ENCODE measurements at regions not wholly inside any gene's neighbourhood (a gene's known extent, or its start where the extent isn't known, plus 50 kb on each side); places are given as distances from the start of the nearest gene placed in this dataset.

DNA sequence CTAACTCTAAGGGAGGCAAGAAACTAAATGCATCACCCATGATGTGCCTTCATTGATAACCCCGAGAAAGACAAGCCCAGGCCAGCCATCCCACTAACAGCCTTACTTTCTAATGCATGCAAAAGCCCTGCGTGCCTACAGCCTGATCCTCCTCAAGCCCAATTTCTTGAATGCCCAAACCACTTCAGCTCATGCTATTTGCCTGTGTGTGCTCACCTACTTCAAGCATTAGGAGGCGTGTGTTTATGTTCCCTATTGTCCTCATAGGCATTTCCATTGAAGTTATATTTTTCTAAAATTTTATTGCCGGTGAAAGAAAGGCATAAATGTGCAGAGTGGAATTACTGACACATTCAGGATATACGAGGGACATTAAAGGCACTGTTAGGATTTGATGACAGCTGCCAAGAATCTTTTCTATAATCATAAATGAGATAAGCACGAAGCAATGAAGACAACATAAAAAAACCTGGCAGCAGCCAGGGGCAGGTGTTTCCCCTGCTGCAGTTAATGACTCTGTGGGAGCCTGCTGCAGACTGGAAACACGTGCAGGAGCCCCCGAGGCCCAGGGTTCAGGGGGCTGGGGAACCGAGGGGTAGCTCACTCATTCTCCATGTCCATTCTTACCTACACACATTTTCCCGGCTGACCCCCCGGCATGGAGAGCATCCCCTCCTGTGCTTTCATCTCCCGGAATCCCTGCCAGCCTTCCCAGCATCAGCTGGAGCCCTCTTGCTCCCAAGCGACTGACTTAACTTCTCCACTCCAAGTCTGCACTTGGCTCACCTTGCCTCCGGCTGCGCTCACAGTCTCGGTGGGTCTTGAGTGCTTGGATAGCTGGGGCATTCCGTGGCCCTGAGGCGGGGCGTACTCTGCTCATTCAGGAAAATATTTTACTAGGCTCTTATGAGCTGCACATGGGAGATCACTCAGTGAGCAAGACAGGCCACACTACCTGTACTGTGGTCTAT is 292.3 kb upstream of the SIX2 start:
- peak; percentile 93 to 96 for DNase-seq (ENCODE audit: low read depth in 2 of 2)

- peak in 1 of 2 donors; percentile 47 for DNase-seq (ENCODE audit: low read depth in 2 of 2)
Measured at GRCh38 chr2:45300026-45300750, 290.9 kb upstream of the SIX2 start.

DNA sequence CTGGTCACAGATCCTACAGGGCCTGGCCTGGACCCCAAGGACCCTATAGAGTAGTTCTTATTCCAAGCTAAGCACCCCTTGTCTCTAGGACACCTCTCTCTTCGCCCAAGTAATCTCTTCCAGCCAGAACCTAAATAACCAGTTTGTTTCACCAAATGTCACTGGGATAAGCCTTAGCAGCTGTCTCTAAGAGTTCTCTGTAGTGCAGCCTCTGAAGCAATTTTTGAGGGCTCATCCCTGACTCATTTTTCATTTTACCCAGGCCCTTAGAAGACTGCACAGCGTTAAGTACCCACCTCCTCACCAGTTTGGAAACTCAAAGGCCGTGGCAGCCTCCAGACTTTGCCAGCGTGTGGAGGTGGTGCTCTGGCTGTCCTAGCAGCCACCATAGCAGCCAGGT is 290.1 kb upstream of the SIX2 start:
- no peak for DNase-seq (ENCODE audit: low read depth in 2 of 2)

- peak in 1 of 2 donors; percentile 20 for DNase-seq (ENCODE audit: low read depth in 2 of 2)
Measured at GRCh38 chr2:45293182-45293581, 283.9 kb upstream of the SIX2 start.

DNA sequence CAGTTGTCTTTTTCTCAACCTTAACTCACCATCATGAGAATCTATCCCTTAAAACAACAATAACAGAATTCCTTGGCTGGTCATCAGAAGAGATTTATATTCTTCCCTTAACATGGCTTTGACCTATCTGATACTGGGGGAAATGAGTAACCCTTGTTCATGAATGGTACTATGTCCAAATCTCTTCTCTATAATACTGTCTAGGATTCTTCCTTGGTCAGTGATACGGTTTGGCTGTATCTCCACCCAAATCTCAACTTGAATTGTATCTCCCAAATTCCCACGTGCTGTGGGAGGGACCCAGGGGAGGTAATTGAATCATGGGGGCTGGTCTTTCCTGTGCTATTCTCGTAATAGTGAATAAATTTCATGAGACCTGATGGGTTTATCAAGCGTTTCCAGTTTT is 282.0 kb upstream of the SIX2 start:
- DNase-seq (ENCODE audit: low read depth in 2 of 2), result peak in 1 of 2 donors; percentile 79

- DNase-seq (ENCODE audit: low read depth in 2 of 2), result no peak
Measured at GRCh38 chr2:45289997-45290709, 280.9 kb upstream of the SIX2 start.

- DNase-seq (ENCODE audit: low read depth in 2 of 2), result peak; percentile 14 to 73
Measured at GRCh38 chr2:45288532-45289417, 279.5 kb upstream of the SIX2 start.

DNA sequence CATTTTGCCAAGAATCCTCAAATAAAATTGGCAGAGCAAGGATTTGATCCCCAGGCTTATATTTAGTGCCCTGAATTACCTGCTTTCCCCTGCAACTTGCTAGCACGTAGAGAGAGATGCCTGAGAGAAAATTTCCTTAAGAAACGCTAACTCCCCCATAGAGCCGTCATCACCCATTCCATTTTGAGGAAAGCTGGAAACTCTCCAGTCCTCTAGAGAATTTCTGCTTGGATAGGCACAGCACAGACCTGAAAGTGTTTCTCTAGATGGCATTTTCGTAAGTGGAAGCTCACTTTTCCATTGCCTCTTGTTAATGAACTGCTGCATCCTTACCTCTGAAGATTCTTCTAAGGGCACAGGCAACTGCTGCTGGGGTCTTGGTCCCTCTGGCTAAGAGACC is 277.8 kb upstream of the SIX2 start:
- no peak for DNase-seq (ENCODE audit: low read depth in 2 of 2)

DNA sequence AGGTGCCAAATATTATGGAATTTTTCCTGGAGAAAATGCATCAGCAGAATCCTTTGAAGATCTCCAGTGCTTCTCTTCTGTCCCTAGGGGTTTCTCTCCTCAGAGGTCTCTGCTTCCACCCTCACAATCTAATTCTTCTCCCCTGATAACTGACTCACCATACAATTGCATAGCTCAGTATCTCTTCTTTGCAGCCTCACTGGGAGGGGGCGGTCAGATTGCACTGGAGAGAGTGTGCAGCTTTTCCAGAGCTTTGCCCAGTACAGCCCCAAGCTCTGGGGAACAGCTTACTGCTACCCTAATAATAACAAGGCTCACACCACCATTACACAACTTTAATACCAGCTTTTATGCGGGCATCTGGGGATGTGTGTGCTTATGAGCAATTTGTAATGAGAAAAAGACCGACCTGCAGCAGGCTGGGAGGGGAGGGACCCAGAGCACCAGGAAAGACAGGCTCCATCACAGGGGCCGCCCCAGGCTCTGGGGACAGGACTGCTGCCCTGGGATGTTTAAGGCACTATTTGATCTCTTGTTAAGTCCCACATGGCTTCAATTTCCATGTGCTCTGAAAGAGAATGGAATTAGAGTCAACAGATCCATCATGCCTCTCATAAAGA is 276.6 kb upstream of the SIX2 start:
- DNase-seq (ENCODE audit: low read depth in 2 of 2), result no peak

GRCh38 chr2:45285311-45285710 is 276.1 kb upstream of the SIX2 start:
- DNase-seq (ENCODE audit: low read depth in 2 of 2), result no peak

GRCh38 chr2:45284621-45284995 is 275.4 kb upstream of the SIX2 start:
- no peak for DNase-seq (ENCODE audit: low read depth in 2 of 2)

DNA sequence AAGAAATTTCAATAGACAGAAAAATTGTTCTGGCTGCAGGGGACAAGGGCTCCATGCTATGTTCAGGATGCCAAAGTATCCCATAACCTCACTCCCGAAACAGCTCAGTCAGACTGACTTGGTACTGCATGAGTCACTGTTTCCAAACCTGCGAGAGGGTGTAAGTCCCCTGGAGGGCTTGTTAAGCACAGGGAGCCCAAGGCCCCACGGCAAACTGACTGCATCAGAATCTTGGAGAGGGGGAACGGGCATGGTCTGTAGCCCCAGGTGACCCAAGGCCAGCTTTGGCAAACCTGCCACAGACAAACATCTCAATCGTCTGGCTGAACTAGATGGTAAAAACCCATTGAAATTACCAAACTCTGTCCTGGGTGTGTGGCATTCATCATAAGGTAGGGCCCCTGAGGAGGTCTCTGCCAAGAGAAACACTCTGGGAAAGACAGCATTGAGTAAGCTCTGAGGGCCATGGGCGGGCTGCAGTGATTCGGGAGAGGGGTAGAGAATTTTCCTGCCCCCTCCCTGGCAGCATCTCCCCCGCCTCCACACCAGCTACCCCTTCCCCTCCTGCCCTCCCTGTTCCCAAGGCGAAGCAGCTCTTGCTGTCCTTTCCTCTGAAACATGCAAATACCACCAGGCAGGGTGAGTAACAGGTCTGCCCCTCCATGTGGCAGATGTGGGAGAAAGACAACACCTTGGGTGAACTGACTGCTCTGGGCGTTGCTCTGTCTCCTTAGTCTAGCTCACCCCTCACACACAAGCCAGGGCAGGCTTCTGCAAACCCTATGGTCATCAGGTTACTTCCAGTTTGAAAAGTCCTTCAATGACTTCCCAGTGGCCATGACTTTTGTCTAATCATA is 274.7 kb upstream of the SIX2 start:
- no peak for DNase-seq (ENCODE audit: low read depth in 2 of 2)

- no peak for DNase-seq (ENCODE audit: low read depth in 2 of 2)
Measured at GRCh38 chr2:45282646-45283045, 273.4 kb upstream of the SIX2 start.

GRCh38 chr2:45281311-45281710 is 272.1 kb upstream of the SIX2 start:
- DNase-seq (ENCODE audit: low read depth in 2 of 2), result no peak

GRCh38 chr2:45280794-45281193 is 271.5 kb upstream of the SIX2 start:
- DNase-seq (ENCODE audit: low read depth in 2 of 2), result no peak

DNA sequence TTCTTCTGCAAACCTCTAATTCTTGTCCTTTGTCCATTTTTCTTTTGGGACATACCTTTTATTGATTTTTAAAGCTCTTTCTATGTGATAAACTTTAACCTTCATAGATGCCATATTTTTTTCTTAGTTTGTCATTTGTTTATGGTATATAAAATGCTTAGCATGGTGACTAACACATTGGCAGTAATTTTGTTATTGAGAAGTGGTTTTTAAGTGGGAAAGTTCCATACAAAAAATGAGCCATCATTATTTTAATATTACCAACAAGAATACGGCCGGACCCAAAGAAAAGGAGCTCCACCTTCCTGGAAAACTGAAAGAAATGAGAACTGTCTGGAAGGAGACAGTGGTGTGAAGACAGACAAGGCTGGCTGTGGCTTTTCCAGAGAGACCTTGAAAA is 270.1 kb upstream of the SIX2 start:
- no peak for DNase-seq (ENCODE audit: low read depth in 2 of 2)

- peak in 1 of 2 donors; percentile 53 for DNase-seq (ENCODE audit: low read depth in 2 of 2)
Measured at GRCh38 chr2:45278365-45279078, 269.3 kb upstream of the SIX2 start.

DNA sequence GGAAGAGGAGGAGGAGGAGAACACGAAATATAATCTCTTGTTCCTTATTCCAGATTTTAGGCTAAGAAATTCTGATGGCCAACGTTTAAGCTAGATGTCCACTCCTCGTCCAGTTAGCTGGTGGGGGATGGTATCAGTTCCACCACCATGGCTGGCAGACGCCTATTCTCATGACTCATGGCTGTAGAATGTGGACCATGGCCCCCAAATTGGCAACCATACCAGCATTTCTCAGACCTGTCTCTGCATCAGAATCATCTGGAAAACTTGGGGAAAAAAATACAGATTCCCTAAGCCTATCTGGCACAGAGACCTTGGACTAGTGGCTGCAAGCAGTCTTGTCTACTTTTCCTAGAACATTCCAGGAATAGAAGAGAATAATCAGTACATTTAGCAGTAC is 267.7 kb upstream of the SIX2 start:
- DNase-seq (ENCODE audit: low read depth in 2 of 2), result peak in 1 of 2 donors; percentile 49

GRCh38 chr2:45275806-45276205 is 266.6 kb upstream of the SIX2 start:
- DNase-seq (ENCODE audit: low read depth in 2 of 2), result no peak

All from dermis microvascular lymphatic vessel endothelial cell (primary cell).